ENCODE measurements at regions not wholly inside any gene's neighbourhood (a gene's known extent, or its start where the extent isn't known, plus 50 kb on each side); places are given as distances from the start of the nearest gene placed in this dataset.
A peak's percentile ranks its signal among the peaks of the same experiment; 100 is the strongest.

GRCh38 chr5:74408150-74409043, 232.1 kb downstream of the ENC1 start:
- DNase-seq, result no peak
- intact Hi-C loops (cut with DNase I), result no loop called here

- no peak for DNase-seq
- intact Hi-C loops (cut with DNase I), result no loop called here
Measured at GRCh38 chr5:74407701-74408100, 232.8 kb downstream of the ENC1 start.

GRCh38 chr5:74406844-74407243, 233.7 kb downstream of the ENC1 start:
- intact Hi-C loops (cut with DNase I), result no loop called here
- DNase-seq, result no peak

- no peak for DNase-seq
- intact Hi-C loops (cut with DNase I), result no loop called here
Measured at GRCh38 chr5:74405593-74405992, 234.9 kb downstream of the ENC1 start.

GRCh38 chr5:74404574-74405508, 235.7 kb downstream of the ENC1 start:
- intact Hi-C loops (cut with DNase I), result no loop called here
- no peak for DNase-seq

- intact Hi-C loops (cut with DNase I), result no loop called here
- DNase-seq, result no peak
Measured at GRCh38 chr5:74403771-74404170, 236.8 kb downstream of the ENC1 start.

GRCh38 chr5:74402553-74402952, 238.0 kb downstream of the ENC1 start:
- intact Hi-C loops (cut with DNase I), result no loop called here
- peak in 8 of 10 donors; percentile 27 to 87 (median 60) for DNase-seq

GRCh38 chr5:74401946-74402320, 238.6 kb downstream of the ENC1 start:
- no peak for DNase-seq
- intact Hi-C loops (cut with DNase I), result no loop called here

- intact Hi-C loops (cut with DNase I), result no loop called here
Measured at GRCh38 chr5:74401281-74401945, 239.1 kb downstream of the ENC1 start.

GRCh38 chr5:74400067-74400466, 240.5 kb downstream of the ENC1 start:
- DNase-seq, result no peak
- intact Hi-C loops (cut with DNase I), result no loop called here

More at GRCh38 chr5:74401281-74401945, 239.1 kb downstream of the ENC1 start:
- no peak for DNase-seq

- intact Hi-C loops (cut with DNase I), result loop anchor here (10.0 kb wide), 1 partner anchor 248 kb away; the partner anchor contains the start of gene ENC1
- DNase-seq, result peak in 1 of 10 donors; percentile 55
Measured at GRCh38 chr5:74396913-74397622, 243.5 kb downstream of the ENC1 start.

GRCh38 chr5:74394916-74395880, 245.3 kb downstream of the ENC1 start:
- DNase-seq, result no peak

GRCh38 chr5:74394528-74394915, 246.0 kb downstream of the ENC1 start:
- intact Hi-C loops (cut with DNase I), result loop anchor here (10.0 kb wide), 1 partner anchor 250 kb away; the partner anchor contains the start of gene ENC1
- no peak for DNase-seq

More at GRCh38 chr5:74394916-74395880, 245.3 kb downstream of the ENC1 start:
- intact Hi-C loops (cut with DNase I), result loop anchor here (10.0 kb wide), 1 partner anchor 250 kb away; the partner anchor contains the start of gene ENC1

- no peak for DNase-seq
- intact Hi-C loops (cut with DNase I), result loop anchor here (10.0 kb wide), 1 partner anchor 251 kb away; the partner anchor contains the start of gene ENC1
Measured at GRCh38 chr5:74393943-74394342, 246.6 kb downstream of the ENC1 start.

GRCh38 chr5:74392711-74393351, 247.7 kb downstream of the ENC1 start:
- intact Hi-C loops (cut with DNase I), result loop anchor here (10.0 kb wide), 1 partner anchor 252 kb away; the partner anchor contains the start of gene ENC1

GRCh38 chr5:74391410-74391809, 249.1 kb downstream of the ENC1 start:
- no peak for DNase-seq
- intact Hi-C loops (cut with DNase I), result loop anchor here (10.0 kb wide), 1 partner anchor 253 kb away; the partner anchor contains the start of gene ENC1

More at GRCh38 chr5:74392711-74393351, 247.7 kb downstream of the ENC1 start:
- DNase-seq, result no peak

GRCh38 chr5:74390822-74391221, 249.7 kb downstream of the ENC1 start:
- intact Hi-C loops (cut with DNase I), result loop anchor here (10.0 kb wide), 1 partner anchor 254 kb away; the partner anchor contains the start of gene ENC1
- DNase-seq, result no peak

GRCh38 chr5:74390306-74390637, 250.3 kb downstream of the ENC1 start:
- DNase-seq, result no peak
- intact Hi-C loops (cut with DNase I), result loop anchor here (10.0 kb wide), 1 partner anchor 255 kb away; the partner anchor contains the start of gene ENC1
